ENCODE measurements at regions not wholly inside any gene's neighbourhood (a gene's known extent, or its start where the extent isn't known, plus 50 kb on each side); places are given as distances from the start of the nearest gene placed in this dataset.

- peaks cover 8% of the 10 kb centered on the region for H3K27me3 Mint-ChIP-seq (ENCODE audit: low read depth)
These were observed 254.9 kb downstream of the AACS start for GRCh38 chr12:125320177-125320576.

More at GRCh38 chr12:125320177-125320576, 254.9 kb downstream of the AACS start:
- Histone ChIP-seq H4K20me1 (ENCODE audit: control insufficient read depth, insufficient read depth, insufficient read length) (no peaks in the 10 kb centered on the region), H2AK5ac (ENCODE audit: insufficient read length, low read length) (no peak overlapping the region), H3K27me3 (ENCODE audit: insufficient read depth, low read length) (no peaks in the 10 kb centered on the region), H3K14ac (ENCODE audit: insufficient read depth, low read length) (no peak overlapping the region), H2BK5ac (ENCODE audit: insufficient read length, low read length) (no peak overlapping the region), H2BK20ac (ENCODE audit: low read depth, low read length, poor library complexity, severe bottlenecking) (no peak overlapping the region), H4K8ac (replicated peaks; ENCODE audit: insufficient read length, low read depth, low read length) (no peak overlapping the region), H3K27ac (ENCODE audit: insufficient read length, low read depth, low read length) (no peak overlapping the region), H3K23ac (ENCODE audit: insufficient read length, low read depth, low read length) (no peak overlapping the region), H4K5ac (ENCODE audit: insufficient read length, low read depth, low read length) (no peak overlapping the region), H2AFZ (ENCODE audit: low read length) (no peak overlapping the region), H3K4ac (ENCODE audit: low read depth, low read length) (no peak overlapping the region), H2BK15ac (ENCODE audit: low read depth, low read length) (no peak overlapping the region), H3K4me1 (ENCODE audit: insufficient read depth, low read length) (peaks cover 2% of the 10 kb centered on the region; the same call in 1 of the 2 replicates), H4K91ac (ENCODE audit: insufficient read length, low read depth, low read length) (no peak overlapping the region), H3K56ac (ENCODE audit: insufficient read length, low read depth, low read length) (no peak overlapping the region), H3K9ac (ENCODE audit: extremely low read depth, insufficient read length, low read length) (no peak overlapping the region), H3K79me1 (ENCODE audit: insufficient read depth, low read depth, low read length, poor library complexity, severe bottlenecking) (no peaks in the 10 kb centered on the region), H2BK12ac (ENCODE audit: insufficient read length, low read depth, low read length) (no peak overlapping the region), H3K9me3 (ENCODE audit: control insufficient read depth, low read depth, low read length) (no peaks in the 10 kb centered on the region), H3K23me2 (ENCODE audit: insufficient read length, low read depth, low read length, poor library complexity, severe bottlenecking) (no peaks in the 10 kb centered on the region), H3K18ac (ENCODE audit: insufficient read length, low read depth, low read length) (no peak overlapping the region), H3K4me2 (ENCODE audit: insufficient read depth, insufficient read length, low read length) (no peak overlapping the region), H3T11ph (ENCODE audit: low read length) (no peak overlapping the region), H2BK120ac (ENCODE audit: low read depth, low read length, poor library complexity, severe bottlenecking) (no peak overlapping the region), H3K79me2 (ENCODE audit: insufficient read depth, low read length) (0 out of 2 replicates have a peak, but pooled peaks cover 2% of the 10 kb centered on the region)
- Mint-ChIP-seq H3K9me3 (peaks cover 3 to 14% of the 10 kb centered on the region in 2 experiments; a peak in 3 of 5 replicates), H3K27ac (no peak overlapping the region), H3K4me3 (no peak overlapping the region), H3K4me1 (peaks cover 10 to 17% of the 10 kb centered on the region in 2 experiments), H3K36me3 (ENCODE audit: insufficient read depth in 1 of 3, low read depth in 3 of 3) (peaks cover 0 to 28% (median 10%) of the 10 kb centered on the region in 3 experiments)
- DNase-seq: no peak
- WGBS (ENCODE audit: extremely low coverage, insufficient read length, low lambda C conversion rate): no CpG with 5 or more reads among the region's 6 CpGs
- no peak for TF ChIP-seq CTCF (conservative IDR thresholded peaks at IDR 0.05)

Data from H9 (cell line).